Calu3 (cell line): ENCODE measurements at regions not wholly inside any gene's neighbourhood (a gene's known extent, or its start where the extent isn't known, plus 50 kb on each side); places are given as distances from the start of the nearest gene placed in this dataset.

Source experiments
- BruUV-seq: library from RNA; stranded (reverse); fragments of 400-500 nt; replicated peaks from 2 replicates; lab custom pipeline; 2021; lab: Mats Ljungman, UMichigan
- CTCF ChIA-PET: fragments of 300-600 bp; sonication (Branson Sonifier 250); formaldehyde crosslinking; loops from one replicate; lab custom pipeline; 2022; ENCODE audit warnings: antibody characterized with exemption; lab: Charles Lee
- DNase-seq: peaks from one replicate; pipeline ENCODE4 v3.0.0; 2022
- H3K27ac Mint-ChIP-seq: one replicate; pipeline ENCODE4 v1.8.0; 2022; ENCODE audit warnings: mixed read lengths; ENCODE audit not compliant: unreplicated experiment
- H3K27me3 Mint-ChIP-seq: one replicate; pipeline ENCODE4 v1.8.0; 2022; ENCODE audit warnings: mixed read lengths; ENCODE audit not compliant: unreplicated experiment
- H3K36me3 Mint-ChIP-seq: one replicate; pipeline ENCODE4 v1.8.0; 2022; ENCODE audit warnings: mild to moderate bottlenecking, moderate library complexity, mixed read lengths; ENCODE audit not compliant: insufficient read depth, unreplicated experiment
- H3K4me1 Mint-ChIP-seq: one replicate; pipeline ENCODE4 v1.8.0; 2022; ENCODE audit warnings: mild to moderate bottlenecking, low read depth, mixed read lengths; ENCODE audit not compliant: unreplicated experiment
- H3K4me3 Mint-ChIP-seq: one replicate; pipeline ENCODE4 v1.8.0; 2022; ENCODE audit warnings: mild to moderate bottlenecking, low read depth, moderate library complexity, mixed read lengths; ENCODE audit not compliant: unreplicated experiment
- H3K9me3 Mint-ChIP-seq: one replicate; pipeline ENCODE4 v1.8.0; 2022; ENCODE audit warnings: low read depth, mixed read lengths; ENCODE audit not compliant: unreplicated experiment
- intact Hi-C: fragments of 100-400 bp; cut with micrococcal nuclease; formaldehyde crosslinking; loops from one replicate; pipeline ENCODE4 v1.10.0; 2022; ENCODE audit not compliant: unreplicated experiment
- TF ChIP-seq, protein P1 (sequence below): fragments of 200-600 bp; IDR thresholded peaks from one replicate; pipeline ENCODE4 v1.8.0; 2022; ENCODE audit warnings: antibody characterized with exemption; ENCODE audit not compliant: unreplicated experiment

GRCh38 chr22:47778160-47778658 lies 1015.8 kb downstream of the TBC1D22A start:
- H3K36me3 Mint-ChIP-seq = no peaks in the 10 kb centered on the region
- CTCF ChIA-PET = no interaction called here
- no peaks in the 10 kb centered on the region for H3K27me3 Mint-ChIP-seq
- BruUV-seq = no TSS peak
- TF ChIP-seq, protein P1, sequence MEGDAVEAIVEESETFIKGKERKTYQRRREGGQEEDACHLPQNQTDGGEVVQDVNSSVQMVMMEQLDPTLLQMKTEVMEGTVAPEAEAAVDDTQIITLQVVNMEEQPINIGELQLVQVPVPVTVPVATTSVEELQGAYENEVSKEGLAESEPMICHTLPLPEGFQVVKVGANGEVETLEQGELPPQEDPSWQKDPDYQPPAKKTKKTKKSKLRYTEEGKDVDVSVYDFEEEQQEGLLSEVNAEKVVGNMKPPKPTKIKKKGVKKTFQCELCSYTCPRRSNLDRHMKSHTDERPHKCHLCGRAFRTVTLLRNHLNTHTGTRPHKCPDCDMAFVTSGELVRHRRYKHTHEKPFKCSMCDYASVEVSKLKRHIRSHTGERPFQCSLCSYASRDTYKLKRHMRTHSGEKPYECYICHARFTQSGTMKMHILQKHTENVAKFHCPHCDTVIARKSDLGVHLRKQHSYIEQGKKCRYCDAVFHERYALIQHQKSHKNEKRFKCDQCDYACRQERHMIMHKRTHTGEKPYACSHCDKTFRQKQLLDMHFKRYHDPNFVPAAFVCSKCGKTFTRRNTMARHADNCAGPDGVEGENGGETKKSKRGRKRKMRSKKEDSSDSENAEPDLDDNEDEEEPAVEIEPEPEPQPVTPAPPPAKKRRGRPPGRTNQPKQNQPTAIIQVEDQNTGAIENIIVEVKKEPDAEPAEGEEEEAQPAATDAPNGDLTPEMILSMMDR = no peak
- no peak overlapping the region for H3K27ac Mint-ChIP-seq
- no peak for DNase-seq
- intact Hi-C loops = no loop called here
- peaks cover 20% of the 10 kb centered on the region for H3K9me3 Mint-ChIP-seq
- no peak overlapping the region for H3K4me3 Mint-ChIP-seq
- H3K4me1 Mint-ChIP-seq = no peaks in the 10 kb centered on the region

- Mint-ChIP-seq H3K9me3 (peaks cover 19% of the 10 kb centered on the region), H3K27ac (no peak overlapping the region), H3K27me3 (no peaks in the 10 kb centered on the region), H3K4me3 (no peak overlapping the region), H3K4me1 (no peaks in the 10 kb centered on the region), H3K36me3 (no peaks in the 10 kb centered on the region)
- no peak for DNase-seq
- no TSS peak for BruUV-seq
- intact Hi-C loops = no loop called here
- CTCF ChIA-PET = no interaction called here
- TF ChIP-seq, protein P1 = no peak
Observed at GRCh38 chr22:47777426-47777825, 1015.0 kb downstream of the TBC1D22A start.

DNA sequence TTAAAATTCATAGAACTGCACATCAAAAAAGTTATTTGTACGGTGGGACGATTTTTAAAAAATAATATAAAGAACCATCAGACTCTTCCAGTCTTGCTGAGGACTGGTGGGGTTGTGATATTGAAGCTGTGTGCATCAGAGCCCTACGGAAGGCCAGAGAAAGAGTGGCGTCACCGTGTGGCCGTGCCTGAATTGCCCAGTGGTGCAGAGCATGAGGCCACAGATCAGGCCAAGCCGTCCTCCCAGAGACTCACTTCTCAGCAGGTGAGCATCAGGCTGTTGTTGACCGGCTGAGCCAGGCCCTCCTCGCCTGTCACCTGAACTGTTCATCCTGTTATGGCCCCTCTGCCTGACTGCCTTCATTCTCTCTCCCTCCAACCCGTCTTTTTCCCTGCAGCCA lies 1013.9 kb downstream of the TBC1D22A start:
- Mint-ChIP-seq H3K4me3 (no peak overlapping the region), H3K4me1 (no peaks in the 10 kb centered on the region)
- intact Hi-C loops = no loop called here

DNA sequence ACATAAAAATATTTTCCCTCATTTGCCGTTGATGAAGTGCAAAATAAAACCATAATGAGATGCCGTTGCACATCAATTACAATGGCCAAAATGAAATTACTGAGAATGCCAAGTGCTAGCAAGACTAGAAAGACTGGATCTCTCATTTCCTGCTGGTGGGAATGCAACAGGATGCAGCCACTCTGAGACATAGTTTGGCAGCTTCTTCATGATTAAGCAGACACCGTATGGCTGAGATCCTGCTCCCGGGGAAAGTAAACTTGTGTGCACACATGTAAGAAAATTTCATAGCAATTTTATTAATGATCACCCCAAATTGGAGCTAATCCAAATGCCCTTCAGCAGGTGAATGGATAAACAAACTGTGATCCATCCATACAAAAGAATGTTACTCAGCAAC lies 1013.2 kb downstream of the TBC1D22A start:
- no TSS peak for BruUV-seq
- no peaks in the 10 kb centered on the region for H3K36me3 Mint-ChIP-seq
- TF ChIP-seq, protein P1 = no peak
- no peaks in the 10 kb centered on the region for H3K27me3 Mint-ChIP-seq
- no peak overlapping the region for H3K4me3 Mint-ChIP-seq
- CTCF ChIA-PET = no interaction called here
- H3K27ac Mint-ChIP-seq = no peak overlapping the region
- intact Hi-C loops = no loop called here
- DNase-seq = no peak
- no peaks in the 10 kb centered on the region for H3K4me1 Mint-ChIP-seq
- peaks cover 21% of the 10 kb centered on the region for H3K9me3 Mint-ChIP-seq

More for the DNA sequence above, 1013.9 kb downstream of the TBC1D22A start:
- DNase-seq = no peak
- Mint-ChIP-seq H3K27ac (no peak overlapping the region), H3K27me3 (no peaks in the 10 kb centered on the region), H3K9me3 (peaks cover 17% of the 10 kb centered on the region), H3K36me3 (no peaks in the 10 kb centered on the region)
- TF ChIP-seq, protein P1 = no peak
- CTCF ChIA-PET = no interaction called here
- BruUV-seq = no TSS peak
